H9 (cell line): ENCODE measurements at regions not wholly inside any gene's neighbourhood (a gene's known extent, or its start where the extent isn't known, plus 50 kb on each side); places are given as distances from the start of the nearest gene placed in this dataset.

ENCODE experiments used
- DNase-seq: peaks from one replicate; pipeline ENCODE4 v3.0.0-alpha.2; 2017
- H2AFZ ChIP-seq: one replicate; pipeline ENCODE4 v1.6.1; 2013; ENCODE audit warnings: mild to moderate bottlenecking, low read length, control low read depth, moderate library complexity
- H2AK5ac ChIP-seq: 2 replicates; pipeline ENCODE4 v1.6.1; 2013; ENCODE audit warnings: low read length, control low read depth, mixed read lengths; ENCODE audit not compliant: insufficient read length
- H2BK120ac ChIP-seq: one replicate; pipeline ENCODE4 v1.6.1; 2013; ENCODE audit warnings: low read depth, mild to moderate bottlenecking, low read length, control low read depth, inconsistent platforms; ENCODE audit not compliant: poor library complexity, severe bottlenecking
- H2BK12ac ChIP-seq: 2 replicates; pipeline ENCODE4 v1.6.1; 2013; ENCODE audit warnings: low read length, control low read depth, mixed read lengths, low read depth; ENCODE audit not compliant: insufficient read length
- H2BK15ac ChIP-seq: 2 replicates; pipeline ENCODE4 v1.6.1; 2013; ENCODE audit warnings: low read depth, low read length, control low read depth
- H2BK20ac ChIP-seq: one replicate; pipeline ENCODE4 v1.6.1; 2013; ENCODE audit warnings: low read depth, mild to moderate bottlenecking, low read length, control low read depth, inconsistent platforms; ENCODE audit not compliant: poor library complexity, severe bottlenecking
- H2BK5ac ChIP-seq: 2 replicates; pipeline ENCODE4 v1.6.1; 2013; ENCODE audit warnings: low read length, control low read depth, mixed read lengths; ENCODE audit not compliant: insufficient read length
- H3K14ac ChIP-seq: 2 replicates; pipeline ENCODE4 v1.6.1; 2013; ENCODE audit warnings: low read length, control low read depth; ENCODE audit not compliant: insufficient read depth
- H3K18ac ChIP-seq: 2 replicates; pipeline ENCODE4 v1.6.1; 2013; ENCODE audit warnings: low read depth, mild to moderate bottlenecking, mixed read lengths, low read length, control low read depth; ENCODE audit not compliant: insufficient read length
- H3K23ac ChIP-seq: 2 replicates; pipeline ENCODE4 v1.6.1; 2013; ENCODE audit warnings: low read length, control low read depth, mixed read lengths, low read depth; ENCODE audit not compliant: insufficient read length
- H3K23me2 ChIP-seq: 2 replicates; pipeline ENCODE4 v1.6.1; 2013; ENCODE audit warnings: low read depth, mild to moderate bottlenecking, mixed read lengths, low read length, control low read depth; ENCODE audit not compliant: insufficient read length, poor library complexity, severe bottlenecking
- H3K27ac ChIP-seq: 2 replicates; pipeline ENCODE4 v1.5.1; 2013; ENCODE audit warnings: low read length, control low read depth, mixed read lengths, low read depth; ENCODE audit not compliant: insufficient read length
- H3K27me3 ChIP-seq: 2 replicates; pipeline ENCODE4 v1.6.1; 2013; ENCODE audit warnings: low read length, control low read depth, inconsistent platforms; ENCODE audit not compliant: insufficient read depth
- H3K4ac ChIP-seq: 2 replicates; pipeline ENCODE4 v1.6.1; 2013; ENCODE audit warnings: low read depth, mild to moderate bottlenecking, control low read depth, inconsistent platforms, low read length, moderate library complexity
- H3K4me1 ChIP-seq: 2 replicates; pipeline ENCODE4 v1.6.1; 2013; ENCODE audit warnings: low read length, control low read depth, inconsistent platforms; ENCODE audit not compliant: insufficient read depth
- H3K4me2 ChIP-seq: 2 replicates; pipeline ENCODE4 v1.6.1; 2013; ENCODE audit warnings: low read length, control low read depth, mixed read lengths; ENCODE audit not compliant: insufficient read length, insufficient read depth
- H3K56ac ChIP-seq: 2 replicates; pipeline ENCODE4 v1.6.1; 2013; ENCODE audit warnings: low read depth, mild to moderate bottlenecking, mixed read lengths, low read length, control low read depth; ENCODE audit not compliant: insufficient read length
- H3K79me1 ChIP-seq: 2 replicates; pipeline ENCODE4 v1.6.1; 2013; ENCODE audit warnings: low read depth, mild to moderate bottlenecking, moderate library complexity, low read length, control low read depth, inconsistent platforms; ENCODE audit not compliant: insufficient read depth, poor library complexity, severe bottlenecking
- H3K79me2 ChIP-seq: 2 replicates; pipeline ENCODE4 v1.6.1; 2013; ENCODE audit warnings: low read length, control low read depth, inconsistent platforms; ENCODE audit not compliant: insufficient read depth
- H3K9ac ChIP-seq: 2 replicates; pipeline ENCODE4 v1.6.1; 2013; ENCODE audit warnings: low read length, control low read depth, mixed read lengths; ENCODE audit not compliant: insufficient read length; ENCODE audit errors: extremely low read depth
- H3K9me3 ChIP-seq: one replicate; pipeline ENCODE4 v1.6.1; 2013; ENCODE audit warnings: low read depth, low read length, inconsistent platforms; ENCODE audit not compliant: control insufficient read depth
- H3T11ph ChIP-seq: one replicate; pipeline ENCODE4 v1.6.1; 2013; ENCODE audit warnings: mild to moderate bottlenecking, low read length, control low read depth, inconsistent platforms
- H4K20me1 ChIP-seq: one replicate; pipeline ENCODE4 v1.6.1; 2013; ENCODE audit not compliant: control insufficient read depth, insufficient read length, insufficient read depth
- H4K5ac ChIP-seq: 2 replicates; pipeline ENCODE4 v1.6.1; 2013; ENCODE audit warnings: low read depth, mild to moderate bottlenecking, mixed read lengths, low read length, control low read depth; ENCODE audit not compliant: insufficient read length
- H4K8ac ChIP-seq: replicated peaks from 2 replicates; pipeline ENCODE4 v1.6.1; 2013; ENCODE audit warnings: low read length, control low read depth, mixed read lengths, low read depth; ENCODE audit not compliant: insufficient read length
- H4K91ac ChIP-seq: 2 replicates; pipeline ENCODE4 v1.6.1; 2013; ENCODE audit warnings: low read depth, mild to moderate bottlenecking, moderate library complexity, mixed read lengths, low read length, control low read depth; ENCODE audit not compliant: insufficient read length
- H3K27ac Mint-ChIP-seq, 3 experiments: 2 replicates in 2 of 3; 3 replicates in 1 of 3; pipeline ENCODE4 v1.8.0; 2020 to 2021; ENCODE audit warnings: mixed read lengths in 3 of 3, mild to moderate bottlenecking in 1 of 3, moderate library complexity in 1 of 3
- H3K27me3 Mint-ChIP-seq: 2 replicates; pipeline ENCODE4 v1.8.0; 2021; ENCODE audit warnings: low read depth, mild to moderate bottlenecking, moderate library complexity, mixed read lengths
- H3K36me3 Mint-ChIP-seq, 3 experiments: 2 replicates in 2 of 3; 3 replicates in 1 of 3; pipeline ENCODE4 v1.8.0; 2020 to 2021; ENCODE audit warnings: low read depth in 3 of 3, mixed read lengths in 3 of 3; ENCODE audit not compliant: insufficient read depth in 1 of 3
- H3K4me1 Mint-ChIP-seq, 2 experiments: 2 replicates each; pipeline ENCODE4 v1.8.0; 2020; ENCODE audit warnings: mixed read lengths in 2 of 2
- H3K4me3 Mint-ChIP-seq, 2 experiments: 2 replicates in 1 of 2; 3 replicates in 1 of 2; pipeline ENCODE4 v1.8.0; 2020 to 2021; ENCODE audit warnings: mild to moderate bottlenecking in 2 of 2, mixed read lengths in 2 of 2, moderate library complexity in 1 of 2
- H3K9me3 Mint-ChIP-seq, 2 experiments: 2 replicates in 1 of 2; 3 replicates in 1 of 2; pipeline ENCODE4 v1.8.0; 2020; ENCODE audit warnings: mild to moderate bottlenecking in 2 of 2, mixed read lengths in 2 of 2, moderate library complexity in 1 of 2
- WGBS: extraction: QIAGEN DNeasy Blood & Tissue Kit; methylation state at CpG from one replicate; pipeline ENCODE4 v1.1.7; 2013; ENCODE audit warnings: missing lambda C conversion rate, low lambda C conversion rate, mixed read lengths; ENCODE audit not compliant: insufficient read length; ENCODE audit errors: extremely low coverage; 5-methylcytosine and 5-hydroxymethylcytosine counted together
- TF ChIP-seq, protein P1 (sequence below): fragments of 200-600 bp; sonication (generic); conservative IDR thresholded peaks from 3 replicates; pipeline ENCODE4 v1.8.0; 2021; ENCODE audit warnings: antibody characterized with exemption, mild to moderate bottlenecking

DNA sequence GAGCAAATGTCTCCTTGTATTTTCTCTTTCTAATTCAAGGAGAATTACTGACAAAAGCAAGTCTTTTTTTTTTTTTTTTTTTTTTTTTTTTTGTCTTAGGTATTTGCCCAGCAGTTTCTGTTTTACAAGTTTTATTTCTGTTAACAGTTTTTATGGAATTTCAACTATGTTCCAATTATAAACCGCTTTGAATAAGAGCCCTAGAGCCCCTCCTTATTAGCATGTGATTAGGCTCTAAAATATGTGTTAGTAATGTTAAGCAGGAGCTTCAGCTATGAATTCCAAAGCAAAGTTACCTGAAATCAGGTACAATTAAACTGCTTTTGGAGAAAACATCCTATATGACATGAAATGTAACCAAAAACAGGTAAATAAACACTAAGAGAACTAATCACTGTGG is 997.0 kb upstream of the POT1 start:
- H4K8ac ChIP-seq = no peak overlapping the region
- peaks cover 6% of the 10 kb centered on the region for H3K23me2 ChIP-seq
- peaks cover 48 to 51% of the 10 kb centered on the region in 2 experiments for H3K4me1 Mint-ChIP-seq
- peak overlapping the region in 2 of 3 experiments; percentile 67 to 90; a peak in 3 of 7 replicates for H3K27ac Mint-ChIP-seq
- no peak overlapping the region for H3K18ac ChIP-seq
- H4K91ac ChIP-seq = no peak overlapping the region
- H3K23ac ChIP-seq = no peak overlapping the region
- no peak overlapping the region for H3K56ac ChIP-seq
- TF ChIP-seq, protein P1, sequence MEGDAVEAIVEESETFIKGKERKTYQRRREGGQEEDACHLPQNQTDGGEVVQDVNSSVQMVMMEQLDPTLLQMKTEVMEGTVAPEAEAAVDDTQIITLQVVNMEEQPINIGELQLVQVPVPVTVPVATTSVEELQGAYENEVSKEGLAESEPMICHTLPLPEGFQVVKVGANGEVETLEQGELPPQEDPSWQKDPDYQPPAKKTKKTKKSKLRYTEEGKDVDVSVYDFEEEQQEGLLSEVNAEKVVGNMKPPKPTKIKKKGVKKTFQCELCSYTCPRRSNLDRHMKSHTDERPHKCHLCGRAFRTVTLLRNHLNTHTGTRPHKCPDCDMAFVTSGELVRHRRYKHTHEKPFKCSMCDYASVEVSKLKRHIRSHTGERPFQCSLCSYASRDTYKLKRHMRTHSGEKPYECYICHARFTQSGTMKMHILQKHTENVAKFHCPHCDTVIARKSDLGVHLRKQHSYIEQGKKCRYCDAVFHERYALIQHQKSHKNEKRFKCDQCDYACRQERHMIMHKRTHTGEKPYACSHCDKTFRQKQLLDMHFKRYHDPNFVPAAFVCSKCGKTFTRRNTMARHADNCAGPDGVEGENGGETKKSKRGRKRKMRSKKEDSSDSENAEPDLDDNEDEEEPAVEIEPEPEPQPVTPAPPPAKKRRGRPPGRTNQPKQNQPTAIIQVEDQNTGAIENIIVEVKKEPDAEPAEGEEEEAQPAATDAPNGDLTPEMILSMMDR = no peak
- H2BK15ac ChIP-seq = no peak overlapping the region
- H3K9ac ChIP-seq = peak overlapping the region; percentile 95
- no peaks in the 10 kb centered on the region for H3K79me1 ChIP-seq
- peak overlapping the region; percentile 90 for H3K27ac ChIP-seq
- no peak overlapping the region for H2BK120ac ChIP-seq
- H2AK5ac ChIP-seq = no peak overlapping the region
- no peak overlapping the region for H4K5ac ChIP-seq
- H3K4me3 Mint-ChIP-seq = peak overlapping the region; percentile 58 to 86
- no peak overlapping the region for H2BK5ac ChIP-seq
- peaks cover 0 to 4% of the 10 kb centered on the region in 2 experiments; a peak in 3 of 5 replicates for H3K9me3 Mint-ChIP-seq
- H2BK20ac ChIP-seq = no peak overlapping the region
- no peak overlapping the region for H3K14ac ChIP-seq
- no peak overlapping the region for H2BK12ac ChIP-seq
- H2AFZ ChIP-seq = no peak overlapping the region
- WGBS = no CpG with 5 or more reads among the region's 1 CpG
- H3K4me2 ChIP-seq = peak overlapping the region; percentile 96
- no peaks in the 10 kb centered on the region for H4K20me1 ChIP-seq
- H3K4me1 ChIP-seq = no peaks in the 10 kb centered on the region
- no peak for DNase-seq
- H3K4ac ChIP-seq = no peak overlapping the region
- H3K79me2 ChIP-seq = peaks cover 27% of the 10 kb centered on the region
- no peak overlapping the region for H3T11ph ChIP-seq
- no peaks in the 10 kb centered on the region for H3K9me3 ChIP-seq
- no peaks in the 10 kb centered on the region for H3K27me3 Mint-ChIP-seq
- no peaks in the 10 kb centered on the region for H3K27me3 ChIP-seq
- peaks cover 0 to 40% (median 14%) of the 10 kb centered on the region in 3 experiments; a peak in 5 of 7 replicates for H3K36me3 Mint-ChIP-seq
